Left kidney (tissue), 1 donor: ENCODE measurements at regions not wholly inside any gene's neighbourhood (a gene's known extent, or its start where the extent isn't known, plus 50 kb on each side); places are given as distances from the start of the nearest gene placed in this dataset.

Source experiments
- DNase-seq: peaks from one replicate; pipeline ENCODE4 v3.0.0-alpha.2; 2013

DNA sequence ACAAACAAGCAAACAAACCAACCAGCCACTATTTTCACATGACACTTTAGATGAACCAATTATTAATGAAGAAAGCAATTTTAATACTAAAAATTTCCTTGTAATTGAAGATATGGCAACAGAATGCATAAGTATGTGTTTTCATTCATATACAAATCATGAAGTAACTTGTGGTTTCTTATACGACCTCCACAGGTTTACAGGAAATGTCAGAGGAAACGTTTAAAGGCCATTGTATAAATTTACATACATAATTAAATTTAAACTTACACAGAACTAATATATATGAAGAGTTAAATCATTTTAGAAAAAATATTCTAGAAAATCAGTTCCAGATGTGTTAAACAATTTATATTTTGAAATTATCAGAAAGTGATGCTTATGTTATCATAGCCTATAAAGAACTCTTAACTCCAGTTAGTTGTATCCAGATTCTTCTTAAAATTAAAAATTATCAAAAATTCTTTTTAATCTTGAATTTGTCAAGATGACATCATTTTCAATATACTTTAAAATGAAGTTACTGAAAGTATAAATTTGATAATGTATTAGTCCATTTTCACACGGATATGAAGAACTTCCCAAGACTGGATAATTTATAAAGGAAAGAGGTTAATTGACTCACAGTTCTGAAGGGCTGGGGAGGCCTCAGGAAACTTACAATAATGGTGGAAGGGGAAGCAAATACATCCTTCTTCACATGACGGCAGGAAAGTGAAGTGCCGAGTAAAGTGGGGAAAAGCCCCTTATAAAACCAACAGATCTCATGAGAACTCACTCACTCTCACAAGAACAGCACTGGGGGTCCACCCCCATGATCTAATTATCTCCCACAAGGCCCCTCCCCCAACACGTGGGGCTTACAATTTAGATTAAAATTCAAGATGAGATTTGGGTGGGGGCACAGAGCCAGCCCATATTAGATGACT, 192.0 kb downstream of the PIK3R1 start:
- DNase-seq, result no peak

DNA sequence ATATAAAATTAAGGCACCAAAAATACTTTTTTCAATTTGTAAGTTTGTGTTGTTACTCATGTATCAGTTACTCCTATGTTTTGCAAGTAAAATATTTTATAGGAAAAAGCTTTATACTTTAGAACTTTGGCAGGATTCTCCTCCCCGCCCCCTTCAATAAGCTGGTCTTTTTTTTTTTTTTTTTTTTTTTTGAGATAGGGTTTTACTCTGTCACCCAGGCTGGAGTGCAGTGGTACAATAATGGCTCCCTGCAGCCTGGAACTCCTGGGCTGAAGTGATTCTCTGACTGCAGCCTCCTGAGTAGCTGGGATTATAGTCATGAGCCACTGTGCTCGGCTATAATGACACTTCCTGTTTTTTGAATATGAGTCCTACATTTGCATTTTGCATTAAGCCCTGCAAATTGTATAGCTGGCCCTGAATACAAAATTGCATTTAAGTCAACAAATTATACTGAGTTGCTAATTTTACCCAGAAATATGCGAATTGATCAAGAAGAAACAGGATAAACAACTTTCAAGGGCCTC, 192.9 kb downstream of the PIK3R1 start:
- DNase-seq, result no peak

DNA sequence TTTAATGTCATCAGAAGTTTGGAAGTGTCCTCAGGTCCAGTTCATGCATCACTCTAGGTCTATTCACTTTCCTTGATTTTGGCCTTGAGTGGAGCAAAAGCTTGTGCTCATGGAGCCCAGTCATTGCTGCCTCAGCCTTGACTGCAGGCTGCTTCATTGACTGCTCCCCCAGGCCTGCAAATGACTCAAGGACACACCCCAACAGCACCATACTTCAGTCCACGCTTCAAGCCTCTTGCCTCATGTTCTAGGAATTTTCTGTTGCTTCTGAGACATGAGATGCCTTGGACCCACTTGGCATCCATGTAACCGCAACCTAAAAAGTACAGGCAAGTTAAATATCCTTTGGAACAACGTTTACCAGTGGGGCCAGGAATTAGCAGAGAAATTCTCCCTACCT, 193.7 kb downstream of the PIK3R1 start:
- DNase-seq, result no peak

DNA sequence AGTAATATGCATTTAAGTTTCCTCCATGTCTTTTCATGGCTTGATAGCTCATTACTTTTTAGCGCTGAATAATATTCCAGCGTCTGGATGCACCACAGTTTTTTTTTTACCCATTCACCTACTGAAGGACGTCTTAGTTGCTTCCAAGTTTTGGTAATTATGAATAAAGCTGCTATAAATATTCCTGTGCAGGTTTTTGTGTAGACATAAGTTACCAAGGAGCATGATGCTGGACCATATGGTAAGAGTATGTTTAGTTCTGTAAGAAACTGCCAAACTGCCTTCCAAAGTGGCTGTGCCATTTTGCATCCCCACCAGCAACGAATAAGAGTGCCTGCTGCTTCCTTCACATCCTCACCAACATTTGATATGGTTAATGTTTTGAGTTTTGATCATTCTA, 195.6 kb downstream of the PIK3R1 start:
- no peak for DNase-seq

DNA sequence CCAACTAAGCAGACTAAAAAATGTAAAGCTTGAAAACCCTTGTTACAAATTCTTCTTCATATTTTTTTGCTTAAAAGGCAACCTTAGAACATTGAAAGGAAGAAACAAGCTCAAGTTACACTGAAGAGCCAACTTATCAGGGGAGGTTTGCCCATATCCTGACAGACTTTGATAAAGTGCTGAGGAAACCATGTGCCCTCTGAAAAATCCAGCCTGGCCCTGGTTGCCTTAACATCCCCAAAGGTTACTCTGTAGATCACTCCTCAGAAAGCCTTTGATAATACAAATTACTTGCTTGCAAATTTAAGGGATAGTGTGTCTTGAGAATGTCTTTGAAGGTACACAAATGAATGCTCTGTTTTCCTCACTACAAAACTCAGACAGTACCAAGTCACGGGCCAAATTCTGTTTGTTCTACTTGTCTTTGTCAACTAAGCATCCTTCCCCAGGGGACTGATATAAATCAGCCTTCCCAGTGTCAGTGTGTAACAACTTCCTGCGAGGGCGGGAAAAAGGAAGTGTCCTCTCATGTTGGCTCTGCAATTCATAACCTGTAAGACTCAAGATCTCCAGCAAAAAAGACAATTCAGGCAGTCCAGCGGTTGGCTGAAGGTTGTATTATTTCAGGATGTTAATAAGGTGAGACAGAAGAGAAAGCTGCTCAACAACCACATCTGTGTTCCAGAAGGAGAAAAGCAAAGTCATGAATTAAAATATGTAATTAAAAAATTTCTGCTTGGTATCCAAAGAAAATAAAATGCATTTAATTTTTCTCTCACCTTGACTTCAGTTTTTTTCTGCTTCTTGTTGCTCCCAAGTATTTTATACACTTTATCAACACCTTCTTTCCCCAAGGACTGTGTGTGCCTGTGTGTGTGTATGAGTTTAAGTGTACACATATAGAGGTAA, 199.9 kb downstream of the PIK3R1 start:
- peak; percentile 46 for DNase-seq

DNA sequence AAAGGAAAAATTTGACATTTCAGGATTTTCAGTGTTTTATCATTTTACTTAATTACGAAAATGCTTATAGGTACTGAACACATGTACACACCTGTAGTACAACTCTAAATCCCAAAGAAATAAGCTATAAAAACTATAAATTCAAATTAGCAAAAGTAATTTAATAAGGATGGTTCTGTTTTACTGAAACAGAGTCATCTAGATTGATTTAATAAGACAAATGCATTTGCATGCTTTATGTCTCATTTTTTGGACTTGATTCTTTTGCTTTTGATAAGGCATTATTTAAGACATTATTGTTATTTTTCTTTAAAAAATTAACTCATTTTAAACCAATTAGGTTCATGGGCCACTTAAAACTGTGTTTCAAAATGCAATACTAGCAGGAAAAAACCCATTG, 201.2 kb downstream of the PIK3R1 start:
- no peak for DNase-seq

DNA sequence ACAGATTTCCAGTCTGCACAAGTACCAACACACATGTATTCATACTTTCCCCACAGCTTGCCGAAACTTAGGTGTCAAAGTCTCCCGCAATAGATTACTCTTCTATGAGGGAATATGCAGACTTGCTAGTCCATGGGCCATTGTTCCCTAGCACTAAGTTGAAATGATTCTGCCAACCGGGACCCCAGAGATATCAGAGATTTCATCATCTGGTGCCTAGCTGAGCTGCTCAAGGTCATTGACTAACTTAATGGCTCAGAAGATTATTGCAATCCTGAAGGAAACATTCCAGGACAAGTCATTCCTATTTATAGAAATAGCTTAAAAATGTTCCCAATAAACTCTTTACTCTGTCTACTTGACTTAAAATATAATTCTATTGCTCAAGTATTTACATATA, 202.6 kb downstream of the PIK3R1 start:
- DNase-seq, result no peak

DNA sequence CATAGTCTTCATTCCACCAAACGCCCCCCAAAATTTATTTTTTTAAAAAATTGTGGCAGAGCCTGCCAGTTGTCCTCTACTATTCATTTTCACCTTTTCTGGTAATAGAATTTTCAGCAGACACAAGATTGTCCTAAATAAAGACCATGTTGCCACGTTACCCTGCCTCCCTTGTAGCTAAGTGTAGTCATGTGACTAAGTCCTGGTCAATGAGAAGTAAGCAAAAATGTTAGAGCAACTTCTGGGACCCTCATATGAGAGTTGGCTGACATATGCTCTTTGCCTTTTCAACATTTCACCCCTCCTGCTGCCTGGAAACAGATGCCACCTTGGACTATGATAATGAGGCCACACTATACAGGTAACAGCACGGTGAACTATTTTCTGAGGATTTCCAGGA, 203.1 kb downstream of the PIK3R1 start:
- no peak for DNase-seq

DNA sequence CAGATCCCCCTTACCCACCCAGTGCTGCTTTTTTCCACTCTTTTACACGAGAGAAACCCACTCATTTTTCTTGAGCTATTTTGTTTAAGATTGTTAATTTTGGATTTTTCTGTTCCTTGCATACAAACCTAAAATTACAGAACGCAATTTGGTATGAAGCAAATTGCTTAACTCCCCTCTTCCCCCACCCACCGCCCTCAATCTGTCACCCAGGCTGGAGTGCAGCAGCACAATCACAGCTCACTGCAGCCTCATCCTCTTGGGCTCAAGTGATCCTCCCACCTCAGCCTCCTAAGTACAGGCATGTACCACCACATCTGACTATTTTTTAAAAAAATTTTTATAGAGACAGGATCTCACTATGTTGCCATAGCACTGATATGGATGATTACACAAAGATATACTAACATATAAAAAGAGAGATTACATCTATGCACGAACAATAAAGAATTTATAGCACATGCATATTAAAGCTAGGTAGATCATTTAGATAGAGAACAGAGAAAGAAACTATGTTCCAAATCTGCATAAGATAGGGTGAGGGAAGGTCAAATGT, 203.6 kb downstream of the PIK3R1 start:
- DNase-seq, result no peak

DNA sequence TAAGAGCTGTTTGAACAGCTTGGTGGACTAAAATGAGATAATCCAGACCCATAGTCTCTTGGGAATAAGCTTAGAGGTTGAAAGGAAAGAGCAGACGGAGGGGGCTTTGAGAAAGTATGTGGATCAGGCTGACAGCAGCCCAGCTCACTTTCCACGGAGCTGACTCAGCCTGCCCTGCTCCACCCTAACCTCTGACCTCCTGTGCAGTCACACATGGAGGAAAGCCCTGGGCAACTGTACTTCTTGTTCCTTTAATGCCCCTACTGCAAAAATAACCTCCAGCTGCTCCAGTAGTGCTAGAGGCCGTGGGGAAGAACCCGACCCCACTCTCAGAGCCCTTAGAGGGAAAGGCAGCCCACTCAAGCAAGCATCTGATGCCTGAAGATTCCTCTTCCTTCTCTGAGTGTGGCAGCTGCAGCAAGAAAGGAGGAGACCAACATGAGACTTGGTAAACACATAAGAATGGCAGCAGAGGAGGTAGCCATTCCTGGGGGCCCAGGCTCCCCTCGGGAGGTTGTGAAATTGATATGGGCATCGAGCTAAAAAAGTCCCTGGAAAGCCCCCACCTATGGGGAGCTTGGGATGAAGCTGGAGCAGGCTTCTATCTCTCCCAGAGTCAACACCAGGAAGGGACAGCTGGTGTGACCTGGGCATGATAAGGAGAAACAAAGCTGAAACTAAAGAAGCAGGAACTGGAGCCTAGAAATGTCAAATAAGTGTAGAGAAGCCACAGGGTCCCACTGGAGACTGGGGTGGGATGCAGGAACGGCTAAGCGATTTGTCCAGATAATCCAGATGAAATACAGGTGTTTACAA, 204.3 kb downstream of the PIK3R1 start:
- DNase-seq, result no peak

DNA sequence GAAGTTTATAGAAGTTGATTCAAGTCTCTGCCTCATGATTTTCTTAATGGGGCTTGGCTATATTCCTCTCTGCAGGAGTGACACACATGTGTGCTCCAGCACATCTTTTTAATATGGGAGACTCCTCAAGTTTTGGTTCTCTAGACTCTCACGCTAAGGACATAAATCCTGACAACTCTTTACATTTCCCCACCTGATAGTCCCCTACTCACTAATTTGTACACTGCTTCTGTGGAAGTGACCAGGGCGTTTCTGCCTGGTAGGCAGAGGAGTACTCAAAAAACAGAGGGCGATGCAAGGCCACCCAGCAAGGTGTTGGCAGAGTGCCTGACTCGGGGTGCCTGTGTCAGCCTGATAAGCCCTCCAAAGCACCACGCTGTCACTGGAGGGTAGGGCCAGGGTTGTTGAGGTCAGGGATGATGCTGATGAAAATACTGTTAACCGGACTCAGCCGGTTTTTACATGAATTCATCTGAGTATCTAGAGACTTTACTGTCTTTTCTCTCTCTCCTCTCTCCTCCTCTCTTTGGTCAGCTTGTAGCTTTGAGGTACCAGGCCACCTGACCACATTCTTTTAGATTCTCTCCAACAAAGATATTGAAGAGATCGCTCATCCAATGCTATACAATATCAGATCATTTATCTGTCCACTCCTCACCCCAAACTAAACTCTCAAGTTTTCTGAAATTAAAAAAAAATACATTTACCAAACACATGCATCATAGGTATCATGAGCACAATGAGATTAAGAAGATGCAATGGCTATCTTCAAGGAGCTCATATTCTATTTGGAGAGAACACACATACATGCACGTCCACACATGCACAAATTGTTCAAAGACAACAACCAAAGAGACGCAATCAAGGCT, 205.2 kb downstream of the PIK3R1 start:
- DNase-seq, result no peak

DNA sequence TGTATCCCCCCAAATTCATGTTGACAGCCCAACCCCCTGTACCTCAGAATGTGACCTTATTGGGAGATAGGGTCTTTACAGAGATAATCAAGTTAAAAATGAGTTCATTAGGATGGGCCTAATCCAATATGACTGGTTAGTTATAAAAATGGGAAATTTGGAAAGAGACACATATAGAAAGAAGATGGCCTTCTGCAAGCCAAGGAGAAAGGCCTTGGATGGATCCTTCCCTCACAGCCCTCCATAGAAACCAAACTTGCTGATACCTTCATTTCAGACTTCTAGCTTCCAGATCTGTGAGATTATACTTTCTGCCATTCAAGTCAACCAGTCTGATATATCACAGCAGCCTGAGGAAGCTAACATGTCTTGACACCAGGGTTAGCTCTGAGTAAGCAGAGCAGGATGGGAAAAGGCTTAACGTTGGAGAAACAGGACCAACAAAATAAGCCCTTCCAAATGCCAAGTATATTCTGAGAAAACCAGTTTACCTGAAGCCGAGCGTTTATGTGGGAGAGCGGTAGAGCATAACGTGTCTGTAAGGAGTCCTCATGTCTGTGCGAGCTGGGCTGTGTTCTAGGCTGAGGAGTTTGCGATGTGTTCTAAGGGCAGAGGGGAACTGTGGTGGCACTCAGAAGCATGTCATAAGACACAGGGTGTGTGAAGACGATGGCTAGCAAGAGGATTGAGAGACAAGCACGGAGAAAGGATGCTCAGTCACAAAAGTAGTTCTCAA, 206.1 kb downstream of the PIK3R1 start:
- DNase-seq, result no peak

DNA sequence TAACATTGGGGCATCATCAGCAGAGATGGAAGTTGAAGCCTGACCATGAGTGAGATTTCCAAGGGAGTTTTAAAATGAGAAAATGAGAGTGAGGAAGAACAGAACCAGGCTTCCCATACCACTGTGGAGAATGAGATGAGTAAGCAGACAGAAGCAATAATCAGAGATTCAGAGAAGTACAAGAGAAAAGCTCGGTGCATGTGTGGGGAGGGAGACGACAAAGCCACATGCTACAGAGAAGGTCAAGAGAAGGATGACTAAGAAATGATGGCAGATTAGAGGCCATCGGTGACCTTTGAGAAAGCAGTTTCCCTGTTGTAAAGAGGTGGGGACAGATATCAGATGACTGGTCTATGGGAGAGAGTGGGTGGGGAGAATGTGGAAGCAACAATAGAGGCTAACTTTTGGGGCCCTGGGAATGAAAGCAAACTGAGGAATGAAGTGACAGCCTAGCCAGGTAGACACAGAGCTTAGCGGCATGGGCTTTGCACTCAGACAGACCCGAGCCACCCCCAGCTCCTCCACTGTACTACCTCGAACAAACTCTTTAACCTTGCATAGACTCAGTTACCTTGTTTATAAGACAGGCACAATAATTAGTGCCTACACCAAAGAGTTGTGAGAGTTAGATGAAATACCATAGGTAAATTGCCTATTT, 207.7 kb downstream of the PIK3R1 start:
- no peak for DNase-seq

DNA sequence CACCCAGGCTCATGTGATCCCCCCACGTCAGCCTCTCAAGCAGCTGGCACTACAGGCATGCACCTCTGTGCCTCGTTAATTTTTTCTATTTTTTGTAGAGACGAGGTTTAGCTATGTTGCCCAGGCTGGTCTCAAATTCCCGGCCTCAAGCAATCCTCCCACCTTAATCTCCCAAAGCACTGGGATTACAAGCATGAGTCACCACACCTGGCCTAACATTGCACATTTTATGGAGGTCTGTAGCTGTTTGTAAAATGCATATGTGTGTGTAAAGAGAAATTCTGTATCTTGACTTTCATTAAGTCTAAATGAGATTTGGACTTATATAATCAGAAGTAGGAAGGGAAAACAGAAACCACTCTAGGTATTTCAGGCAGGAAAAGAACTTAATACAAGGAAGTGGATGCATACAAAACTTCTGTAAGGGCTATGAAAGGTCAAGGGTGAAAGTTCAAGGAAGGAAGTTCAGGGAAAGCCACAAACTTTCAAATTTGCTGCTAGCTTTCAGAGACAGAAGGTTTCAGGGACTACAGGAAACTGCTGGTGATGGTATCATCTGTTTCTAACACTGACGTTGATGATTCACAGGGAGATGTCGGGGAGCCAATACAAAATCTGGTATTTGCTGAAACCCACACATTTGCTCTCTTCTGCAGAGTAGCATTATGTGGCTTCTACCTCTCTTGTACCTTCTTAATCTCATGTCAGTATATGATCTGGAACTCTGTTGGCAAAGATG, 209.4 kb downstream of the PIK3R1 start:
- no peak for DNase-seq

DNA sequence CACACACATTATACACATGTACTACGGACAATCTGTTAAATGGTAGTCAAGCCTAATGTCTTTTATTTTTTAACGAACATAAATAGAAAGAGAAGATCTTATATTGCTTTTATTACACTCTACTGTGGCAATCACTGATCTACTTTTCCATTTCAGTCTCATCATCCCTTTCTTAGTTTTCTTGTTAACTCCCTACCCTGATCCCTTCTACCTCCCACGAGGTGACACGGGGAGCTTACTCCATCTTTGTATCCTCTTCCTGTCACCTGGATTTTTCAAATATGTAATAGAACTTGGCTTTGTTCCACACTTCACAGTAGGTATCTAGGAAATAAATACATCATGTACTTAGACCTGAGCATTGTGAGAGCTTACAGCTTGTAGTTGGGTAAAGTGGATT, 211.0 kb downstream of the PIK3R1 start:
- DNase-seq, result no peak

DNA sequence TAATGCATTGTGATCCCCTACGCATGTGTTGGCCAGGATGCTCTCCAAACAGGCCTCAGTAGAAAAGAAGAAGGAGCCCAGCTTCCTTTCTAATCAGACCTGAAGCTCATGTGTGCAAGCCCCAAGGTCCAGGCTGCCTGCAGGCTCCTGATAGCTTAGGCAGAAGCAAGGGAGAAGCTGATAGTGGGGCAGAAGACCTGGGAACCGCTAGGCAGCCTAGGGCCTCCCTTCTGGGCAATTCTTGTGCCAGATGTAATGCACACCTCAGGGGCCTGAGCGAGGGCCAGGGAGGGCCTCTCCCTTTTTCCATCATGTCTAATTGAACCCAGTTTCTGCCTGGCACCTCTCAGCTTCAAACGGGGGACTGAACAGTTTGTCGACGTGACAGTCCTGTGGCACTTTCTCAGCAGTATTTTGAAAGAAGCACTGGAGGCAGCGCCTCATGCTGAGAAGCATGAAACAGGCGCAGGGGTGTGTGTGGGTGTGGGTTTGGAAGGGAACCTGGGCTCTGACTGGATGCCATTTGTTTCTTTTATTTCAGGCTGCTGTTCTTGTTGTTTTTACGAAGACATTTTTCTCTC, 212.8 kb downstream of the PIK3R1 start:
- DNase-seq, result no peak

DNA sequence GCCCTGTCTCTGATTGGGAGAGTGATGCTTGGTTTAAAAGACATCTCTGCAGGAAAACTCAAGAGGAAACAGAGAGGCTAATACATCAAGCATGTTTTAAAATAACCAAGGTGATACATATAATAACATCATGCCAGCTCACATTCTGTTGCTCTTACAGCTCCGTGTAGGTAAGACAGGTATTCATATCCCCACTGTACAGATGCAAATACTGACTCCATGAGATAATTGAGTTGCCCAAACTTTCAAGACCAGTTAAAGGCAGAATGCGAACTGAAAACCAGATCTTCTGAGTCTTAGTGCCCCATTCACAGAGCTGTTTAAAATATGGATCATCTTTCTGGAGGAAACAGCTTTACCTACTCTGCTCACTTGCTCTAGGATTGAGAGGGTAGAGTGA, 214.0 kb downstream of the PIK3R1 start:
- DNase-seq, result no peak

DNA sequence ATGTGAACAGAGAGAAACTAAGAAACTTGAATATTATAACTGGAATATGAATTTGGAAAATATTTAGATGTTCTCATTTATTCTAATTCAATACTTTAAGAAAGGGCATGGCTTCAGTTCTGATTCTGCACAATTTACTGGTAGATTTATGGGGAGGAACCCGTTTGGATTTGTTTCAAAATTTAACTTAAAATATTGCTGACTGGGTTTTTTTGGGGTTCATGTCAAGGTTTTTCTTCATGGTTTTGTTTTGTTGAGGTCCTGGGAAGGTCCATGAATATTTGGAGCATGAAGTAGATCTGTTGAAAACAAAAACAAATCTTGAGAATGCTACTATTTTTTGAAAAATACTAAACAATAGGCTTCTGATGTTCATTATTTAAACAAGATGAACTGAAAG, 214.7 kb downstream of the PIK3R1 start:
- no peak for DNase-seq
